K562 (cell line): ENCODE measurements at regions not wholly inside any gene's neighbourhood (a gene's known extent, or its start where the extent isn't known, plus 50 kb on each side); places are given as distances from the start of the nearest gene placed in this dataset.

Experiments used
- ATAC-seq: fragments of 200-7000 bp; cut with Tn5 transposase; 3 replicates; pipeline ENCODE4 v1.9.1; 2020; ENCODE audit warnings: moderate library complexity
- BruUV-seq: library from RNA; stranded (reverse); fragments of 400-500 nt; replicated peaks from 2 replicates; lab custom pipeline; 2021; lab: Mats Ljungman, UMichigan
- CTCF ChIA-PET: fragments of 300-600 bp; formaldehyde crosslinking; extraction: SDS; loops from one replicate; lab custom pipeline; 2021; ENCODE audit warnings: low intra/inter-chr PET ratio; lab: Yijun Ruan, JAX
- POLR2A ChIA-PET: fragments of 300-600, 350-650 bp; sonication (Branson Sonifier 250); formaldehyde crosslinking; extraction: SDS; loops from one replicate; lab custom pipeline; 2021; ENCODE audit warnings: antibody characterized with exemption, inconsistent platforms; lab: Yijun Ruan, JAX
- DNase-seq, 4 experiments: peaks; one replicate each; pipeline versions ENCODE4 v3.0.0 to v3.0.0-alpha.2; 2011 to 2018; ENCODE audit warnings: low spot score in 3 of 4, mixed read lengths in 3 of 4; ENCODE audit errors: extremely low read depth in 1 of 4
- FAIRE-seq: peaks from 2 replicates; lab custom pipeline; 2011; peaks lifted over from hg19 to GRCh38; lab: Jason Lieb, UNC
- H2AFZ ChIP-seq: 2 replicates; pipeline ENCODE4 v1.6.0; 2011; ENCODE audit warnings: low read depth, low read length, control low read depth, inconsistent platforms
- H3K27ac ChIP-seq: fragments of 200-600 bp; 3 replicates; pipeline ENCODE4 v1.8.0; 2011; ENCODE audit warnings: low read depth, mild to moderate bottlenecking, control low read depth, inconsistent platforms, low read length, moderate library complexity, mixed read lengths; ENCODE audit errors: extremely low read depth
- H3K27me3 ChIP-seq, 2 experiments: fragments of 300-600 bp in 1 of 2; 2 replicates in 1 of 2; 3 replicates in 1 of 2; pipeline versions ENCODE4 v1.6.0 to v1.8.0; 2011; ENCODE audit warnings: inconsistent platforms in 2 of 2, low read length in 2 of 2, mild to moderate bottlenecking in 1 of 2, mixed read lengths in 1 of 2, moderate library complexity in 1 of 2; ENCODE audit not compliant: control insufficient read depth in 2 of 2, insufficient read depth in 2 of 2
- H3K36me3 ChIP-seq: fragments of 300-600 bp; 3 replicates; pipeline ENCODE4 v1.8.0; 2011; ENCODE audit warnings: mild to moderate bottlenecking, low read length, inconsistent platforms; ENCODE audit not compliant: control insufficient read depth, insufficient read depth
- H3K4me1 ChIP-seq, 2 experiments: fragments of 200-600 bp in 1 of 2; replicated peaks in 1 of 2; 2 replicates in 1 of 2; 3 replicates in 1 of 2; pipeline versions ENCODE4 v1.5.1 to v1.8.0; 2011; ENCODE audit warnings: inconsistent platforms in 2 of 2, low read length in 2 of 2, mild to moderate bottlenecking in 1 of 2, mixed read lengths in 1 of 2, moderate library complexity in 1 of 2; ENCODE audit not compliant: control insufficient read depth in 2 of 2, insufficient read depth in 2 of 2
- H3K4me2 ChIP-seq: 2 replicates; pipeline ENCODE4 v1.6.1; 2011; ENCODE audit warnings: low read length, control low read depth, inconsistent platforms, mixed read lengths; ENCODE audit not compliant: insufficient read depth
- H3K4me3 ChIP-seq: fragments of 200-600 bp; sonication (generic), shearing (Covaris generic); 2 replicates; pipeline ENCODE4 v1.5.1; 2016; ENCODE audit warnings: control low read depth, inconsistent platforms
- H3K79me2 ChIP-seq: fragments of 200-600 bp; 3 replicates; pipeline ENCODE4 v1.8.0; 2011; ENCODE audit warnings: low read length, inconsistent platforms; ENCODE audit not compliant: control insufficient read depth, insufficient read depth
- H3K9ac ChIP-seq, 2 experiments: 2 replicates each; pipeline versions ENCODE4 v1.6.0 to v1.6.1; 2011; ENCODE audit warnings: low read depth in 2 of 2, low read length in 2 of 2, control low read depth in 1 of 2, inconsistent platforms in 1 of 2, mild to moderate bottlenecking in 1 of 2, mixed read lengths in 1 of 2; ENCODE audit not compliant: insufficient read depth in 1 of 2
- H3K9me1 ChIP-seq: one replicate; pipeline ENCODE4 v1.6.0; 2011; ENCODE audit warnings: inconsistent platforms, mild to moderate bottlenecking, low read length, moderate library complexity; ENCODE audit not compliant: control insufficient read depth, insufficient read depth
- H3K9me3 ChIP-seq: replicated peaks from 2 replicates; pipeline ENCODE4 v1.5.1; 2011; ENCODE audit warnings: low read depth, low read length, inconsistent platforms; ENCODE audit not compliant: control insufficient read depth, insufficient read depth
- H4K20me1 ChIP-seq: replicated peaks from 2 replicates; pipeline ENCODE4 v1.6.1; 2011; ENCODE audit warnings: low read length, inconsistent platforms, mixed read lengths; ENCODE audit not compliant: control insufficient read depth, insufficient read depth
- FOSL1 ChIP-seq: fragments of 200-800 bp; sonication (Bioruptor generic); conservative IDR thresholded peaks from 2 replicates; pipeline ENCODE4 v1.6.1; 2016; ENCODE audit warnings: missing genetic modification characterization, missing compliant biosample characterization
- FOXA3 ChIP-seq, 2 experiments: fragments of 450-650 bp in 1 of 2; sonication (generic) in 1 of 2; formaldehyde crosslinking; IDR thresholded peaks in 1 of 2; conservative IDR thresholded peaks in 1 of 2; 2 replicates each; pipeline versions ENCODE4 v1.4.0 to v1.8.0; 2020 to 2022; ENCODE audit warnings: mild to moderate bottlenecking in 2 of 2, missing genetic modification reagents in 1 of 2
- HNRNPK ChIP-seq: fragments of 200-400 bp; formaldehyde crosslinking; IDR thresholded peaks from one replicate; pipeline ENCODE4 v1.6.1; 2018; ENCODE audit warnings: mild to moderate bottlenecking, low read depth, low read length; ENCODE audit not compliant: poor library complexity, severe bottlenecking
- NFATC3 ChIP-seq: fragments of 450-650 bp; IDR thresholded peaks from 2 replicates; pipeline ENCODE4 v1.6.1; 2017; ENCODE audit warnings: mild to moderate bottlenecking
- SMARCE1 ChIP-seq: fragments of 450-650 bp; IDR thresholded peaks from 2 replicates; pipeline ENCODE4 v1.7.1; 2016; ENCODE audit warnings: mild to moderate bottlenecking
- TGIF2 ChIP-seq: sonication (generic); formaldehyde crosslinking; IDR thresholded peaks from 2 replicates; pipeline ENCODE4 v1.8.1; 2022; ENCODE audit warnings: mild to moderate bottlenecking, missing genetic modification reagents, moderate library complexity
- ZNF184 ChIP-seq: sonication (generic); formaldehyde crosslinking; IDR thresholded peaks from 2 replicates; pipeline ENCODE4 v1.5.0; 2020; ENCODE audit warnings: missing genetic modification reagents
- ZNF436 ChIP-seq: fragments of 250-450, 450-650 bp; sonication (Bioruptor Pico); formaldehyde crosslinking; IDR thresholded peaks from 2 replicates; pipeline ENCODE4 v1.7.0; 2020; ENCODE audit warnings: mild to moderate bottlenecking
- WGBS: fragments of 100-300 bp; shearing (Covaris generic); methylation state at CpG from one replicate; pipeline ENCODE4 v1.1.6; 2016; ENCODE audit warnings: low coverage, mixed read lengths; ENCODE audit not compliant: insufficient coverage; ENCODE audit errors: missing lambda C conversion rate; 5-methylcytosine and 5-hydroxymethylcytosine counted together
- in situ Hi-C: fragments of 300-500 bp; cut with MboI; formaldehyde crosslinking; loops from 4 replicates; pipeline ENCODE4 v1.15.0; 2018; ENCODE audit warnings: inconsistent platforms, mixed read lengths
- intact Hi-C: fragments of 100-400 bp; cut with micrococcal nuclease; formaldehyde crosslinking; loops from 2 replicates; pipeline ENCODE4 v1.14.2; 2022
- TF ChIP-seq, protein P1 (sequence below): fragments of 450-650 bp; formaldehyde crosslinking; IDR thresholded peaks from 2 replicates; pipeline ENCODE4 v1.4.0; 2022; ENCODE audit warnings: missing genetic modification characterization
- TF ChIP-seq, protein P2 (sequence below): fragments of 250-450 bp; sonication (Bioruptor Pico); IDR thresholded peaks from 2 replicates; pipeline ENCODE4 v1.4.0; 2020; ENCODE audit warnings: mild to moderate bottlenecking, moderate library complexity, borderline replicate concordance
- TF ChIP-seq, protein P3 (sequence below): fragments of 250-450 bp; sonication (Bioruptor Pico); IDR thresholded peaks from 2 replicates; pipeline ENCODE4 v1.9.0; 2021; ENCODE audit warnings: mild to moderate bottlenecking, inconsistent platforms
- TF ChIP-seq, protein P4 (sequence below): fragments of 250-450 bp; sonication (Bioruptor Pico); IDR thresholded peaks from 2 replicates; pipeline ENCODE4 v1.5.0; 2021; ENCODE audit warnings: mild to moderate bottlenecking, borderline replicate concordance

DNA sequence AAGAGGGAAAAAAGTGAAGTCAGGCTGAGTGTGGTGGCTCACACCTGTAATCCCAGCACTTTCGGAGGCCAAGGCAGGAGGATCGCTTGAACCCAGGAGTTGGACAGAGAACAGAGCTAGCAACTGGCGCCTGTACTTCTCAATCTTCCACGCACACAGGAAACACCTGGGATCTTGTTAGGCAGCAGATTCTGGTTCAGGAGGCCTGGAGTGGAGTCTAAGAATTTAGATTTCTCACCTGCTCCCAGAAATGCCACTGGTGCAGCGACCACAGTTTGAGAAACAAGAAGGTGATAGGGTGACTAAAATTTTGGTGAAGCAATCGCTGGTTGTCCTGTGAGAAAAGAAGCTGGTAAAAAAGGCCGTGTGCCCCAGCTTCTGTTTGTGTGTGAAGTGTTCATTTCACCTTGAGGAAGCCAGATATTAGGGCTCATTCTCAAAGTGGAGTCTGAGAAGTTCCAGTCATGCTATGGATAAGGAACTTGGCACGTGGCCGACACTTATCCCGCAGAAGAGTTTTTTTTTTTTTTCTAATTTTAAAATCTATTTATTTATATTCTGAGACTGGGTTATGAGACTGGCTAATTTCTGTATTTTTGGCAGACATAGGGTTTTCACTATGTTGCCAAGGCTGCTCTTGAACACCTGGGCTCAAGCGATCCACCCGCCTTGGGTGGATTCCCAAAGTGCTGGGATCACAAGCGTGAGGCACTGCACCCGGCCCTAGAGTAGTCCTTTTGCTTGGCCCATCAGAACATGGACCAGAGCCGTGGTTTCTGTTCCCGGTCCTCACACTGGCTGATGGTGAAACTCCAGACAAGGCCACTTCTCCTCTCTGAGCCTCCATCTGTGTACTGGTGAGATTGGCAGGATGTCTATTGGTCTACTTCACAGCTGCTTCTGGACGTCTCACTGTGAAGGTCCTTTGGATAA lies 324.6 kb upstream of the PROK2 start:
- DNase-seq (no peak), FAIRE-seq (no peak), ATAC-seq (no peak)
- no TSS peak for BruUV-seq
- ChIA-PET CTCF (no interaction called here), POLR2A (interaction anchor here (1.0 to 1.2 kb wide), 2 partner anchors 8 to 9 kb away, joined by 3 to 4 read pairs; no protein-coding TSS in a partner anchor)
- intact Hi-C loops, result no loop called here
- Histone ChIP-seq H3K4me3 (no peak overlapping the region), H3K4me1 (peaks cover 0 to 10% of the 10 kb centered on the region in 2 experiments; a peak in 2 of 5 replicates), H3K36me3 (no peaks in the 10 kb centered on the region), H3K4me2 (no peak overlapping the region), H2AFZ (no peak overlapping the region), H4K20me1 (no peaks in the 10 kb centered on the region), H3K9me3 (no peaks in the 10 kb centered on the region), H3K9ac (no peak overlapping the region), H3K27me3 (no peaks in the 10 kb centered on the region), H3K79me2 (no peaks in the 10 kb centered on the region), H3K9me1 (no peaks in the 10 kb centered on the region), H3K27ac (no peak overlapping the region)
- 57% methylated on average over 13 of the region's 17 CpGs for WGBS
- in situ Hi-C loops, result no loop called here
- TF ChIP-seq HNRNPK (no peak), ZNF184 (CRISPR knock-in tag) (no peak), FOSL1 (no peak), FOXA3 (CRISPR knock-in tag; conservative IDR thresholded peaks at IDR 0.05 in 1 of 2, IDR thresholded peaks at IDR 0.05 in 1 of 2) (no peak), ZNF436 (CRISPR knock-in tag) (no peak), TGIF2 (CRISPR knock-in tag) (no peak), SMARCE1 (no peak), NFATC3 (no peak)
- TF ChIP-seq, protein P1, sequence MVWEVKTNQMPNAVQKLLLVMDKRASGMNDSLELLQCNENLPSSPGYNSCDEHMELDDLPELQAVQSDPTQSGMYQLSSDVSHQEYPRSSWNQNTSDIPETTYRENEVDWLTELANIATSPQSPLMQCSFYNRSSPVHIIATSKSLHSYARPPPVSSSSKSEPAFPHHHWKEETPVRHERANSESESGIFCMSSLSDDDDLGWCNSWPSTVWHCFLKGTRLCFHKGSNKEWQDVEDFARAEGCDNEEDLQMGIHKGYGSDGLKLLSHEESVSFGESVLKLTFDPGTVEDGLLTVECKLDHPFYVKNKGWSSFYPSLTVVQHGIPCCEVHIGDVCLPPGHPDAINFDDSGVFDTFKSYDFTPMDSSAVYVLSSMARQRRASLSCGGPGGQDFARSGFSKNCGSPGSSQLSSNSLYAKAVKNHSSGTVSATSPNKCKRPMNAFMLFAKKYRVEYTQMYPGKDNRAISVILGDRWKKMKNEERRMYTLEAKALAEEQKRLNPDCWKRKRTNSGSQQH, result no peak
- TF ChIP-seq, protein P2, sequence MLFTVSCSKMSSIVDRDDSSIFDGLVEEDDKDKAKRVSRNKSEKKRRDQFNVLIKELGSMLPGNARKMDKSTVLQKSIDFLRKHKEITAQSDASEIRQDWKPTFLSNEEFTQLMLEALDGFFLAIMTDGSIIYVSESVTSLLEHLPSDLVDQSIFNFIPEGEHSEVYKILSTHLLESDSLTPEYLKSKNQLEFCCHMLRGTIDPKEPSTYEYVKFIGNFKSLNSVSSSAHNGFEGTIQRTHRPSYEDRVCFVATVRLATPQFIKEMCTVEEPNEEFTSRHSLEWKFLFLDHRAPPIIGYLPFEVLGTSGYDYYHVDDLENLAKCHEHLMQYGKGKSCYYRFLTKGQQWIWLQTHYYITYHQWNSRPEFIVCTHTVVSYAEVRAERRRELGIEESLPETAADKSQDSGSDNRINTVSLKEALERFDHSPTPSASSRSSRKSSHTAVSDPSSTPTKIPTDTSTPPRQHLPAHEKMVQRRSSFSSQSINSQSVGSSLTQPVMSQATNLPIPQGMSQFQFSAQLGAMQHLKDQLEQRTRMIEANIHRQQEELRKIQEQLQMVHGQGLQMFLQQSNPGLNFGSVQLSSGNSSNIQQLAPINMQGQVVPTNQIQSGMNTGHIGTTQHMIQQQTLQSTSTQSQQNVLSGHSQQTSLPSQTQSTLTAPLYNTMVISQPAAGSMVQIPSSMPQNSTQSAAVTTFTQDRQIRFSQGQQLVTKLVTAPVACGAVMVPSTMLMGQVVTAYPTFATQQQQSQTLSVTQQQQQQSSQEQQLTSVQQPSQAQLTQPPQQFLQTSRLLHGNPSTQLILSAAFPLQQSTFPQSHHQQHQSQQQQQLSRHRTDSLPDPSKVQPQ (CRISPR knock-in tag), result no peak
- TF ChIP-seq, protein P3, sequence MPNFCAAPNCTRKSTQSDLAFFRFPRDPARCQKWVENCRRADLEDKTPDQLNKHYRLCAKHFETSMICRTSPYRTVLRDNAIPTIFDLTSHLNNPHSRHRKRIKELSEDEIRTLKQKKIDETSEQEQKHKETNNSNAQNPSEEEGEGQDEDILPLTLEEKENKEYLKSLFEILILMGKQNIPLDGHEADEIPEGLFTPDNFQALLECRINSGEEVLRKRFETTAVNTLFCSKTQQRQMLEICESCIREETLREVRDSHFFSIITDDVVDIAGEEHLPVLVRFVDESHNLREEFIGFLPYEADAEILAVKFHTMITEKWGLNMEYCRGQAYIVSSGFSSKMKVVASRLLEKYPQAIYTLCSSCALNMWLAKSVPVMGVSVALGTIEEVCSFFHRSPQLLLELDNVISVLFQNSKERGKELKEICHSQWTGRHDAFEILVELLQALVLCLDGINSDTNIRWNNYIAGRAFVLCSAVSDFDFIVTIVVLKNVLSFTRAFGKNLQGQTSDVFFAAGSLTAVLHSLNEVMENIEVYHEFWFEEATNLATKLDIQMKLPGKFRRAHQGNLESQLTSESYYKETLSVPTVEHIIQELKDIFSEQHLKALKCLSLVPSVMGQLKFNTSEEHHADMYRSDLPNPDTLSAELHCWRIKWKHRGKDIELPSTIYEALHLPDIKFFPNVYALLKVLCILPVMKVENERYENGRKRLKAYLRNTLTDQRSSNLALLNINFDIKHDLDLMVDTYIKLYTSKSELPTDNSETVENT (CRISPR knock-in tag), result no peak
- TF ChIP-seq, protein P4, sequence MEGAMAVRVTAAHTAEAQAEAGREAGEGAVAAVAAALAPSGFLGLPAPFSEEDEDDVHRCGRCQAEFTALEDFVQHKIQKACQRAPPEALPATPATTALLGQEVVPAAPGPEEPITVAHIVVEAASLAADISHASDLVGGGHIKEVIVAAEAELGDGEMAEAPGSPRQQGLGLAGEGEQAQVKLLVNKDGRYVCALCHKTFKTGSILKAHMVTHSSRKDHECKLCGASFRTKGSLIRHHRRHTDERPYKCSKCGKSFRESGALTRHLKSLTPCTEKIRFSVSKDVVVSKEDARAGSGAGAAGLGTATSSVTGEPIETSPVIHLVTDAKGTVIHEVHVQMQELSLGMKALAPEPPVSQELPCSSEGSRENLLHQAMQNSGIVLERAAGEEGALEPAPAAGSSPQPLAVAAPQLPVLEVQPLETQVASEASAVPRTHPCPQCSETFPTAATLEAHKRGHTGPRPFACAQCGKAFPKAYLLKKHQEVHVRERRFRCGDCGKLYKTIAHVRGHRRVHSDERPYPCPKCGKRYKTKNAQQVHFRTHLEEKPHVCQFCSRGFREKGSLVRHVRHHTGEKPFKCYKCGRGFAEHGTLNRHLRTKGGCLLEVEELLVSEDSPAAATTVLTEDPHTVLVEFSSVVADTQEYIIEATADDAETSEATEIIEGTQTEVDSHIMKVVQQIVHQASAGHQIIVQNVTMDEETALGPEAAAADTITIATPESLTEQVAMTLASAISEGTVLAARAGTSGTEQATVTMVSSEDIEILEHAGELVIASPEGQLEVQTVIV (CRISPR knock-in tag), result no peak
